OCI-LY3 (cell line): ENCODE measurements at regions not wholly inside any gene's neighbourhood (a gene's known extent, or its start where the extent isn't known, plus 50 kb on each side); places are given as distances from the start of the nearest gene placed in this dataset.

Experiments used
- H2AFZ ChIP-seq: fragments of 200-600, 300-600 bp; shearing (Covaris generic); 2 replicates; pipeline ENCODE4 v1.6.0; 2014; ENCODE audit warnings: antibody characterized with exemption, low read depth, low read length
- H3K27ac ChIP-seq: fragments of 200-600, 300-600 bp; sonication (generic); 2 replicates; pipeline ENCODE4 v1.5.1; 2014; ENCODE audit warnings: mild to moderate bottlenecking, low read length, moderate library complexity, mixed read lengths
- H3K27me3 ChIP-seq: fragments of 200-600, 300-600 bp; sonication (generic); 2 replicates; pipeline ENCODE4 v1.6.1; 2014; ENCODE audit warnings: low read depth, low read length, mixed read lengths
- H3K36me3 ChIP-seq: fragments of 200-600, 300-600 bp; sonication (generic); replicated peaks from 2 replicates; pipeline ENCODE3; 2014; ENCODE audit warnings: low read depth, low read length, mixed read lengths
- H3K4me1 ChIP-seq: fragments of 300-600, 200-600 bp; sonication (generic); 2 replicates; pipeline ENCODE4 v1.6.1; 2014; ENCODE audit warnings: low read length, mixed read lengths
- H3K4me2 ChIP-seq: fragments of 200-600, 300-600 bp; sonication (generic); 2 replicates; pipeline ENCODE4 v1.6.1; 2014; ENCODE audit warnings: low read length, mixed read lengths
- H3K4me3 ChIP-seq: fragments of 300-600, 200-600 bp; sonication (generic); 2 replicates; pipeline ENCODE4 v1.5.1; 2014; ENCODE audit warnings: antibody characterized with exemption, mild to moderate bottlenecking, low read length, moderate library complexity
- H3K79me2 ChIP-seq: fragments of 300-600, 200-600 bp; shearing (Covaris generic); 2 replicates; pipeline ENCODE4 v1.6.1; 2014; ENCODE audit warnings: mild to moderate bottlenecking, low read length, mixed read lengths
- H3K9ac ChIP-seq: fragments of 300-600, 200-600 bp; shearing (Covaris generic); 2 replicates; pipeline ENCODE4 v1.6.0; 2014; ENCODE audit warnings: mild to moderate bottlenecking, low read length, moderate library complexity
- H3K9me3 ChIP-seq: fragments of 200-600, 300-600 bp; shearing (Covaris generic); 2 replicates; pipeline ENCODE4 v1.6.1; 2014; ENCODE audit warnings: low read length, mixed read lengths; ENCODE audit not compliant: insufficient read depth
- H4K20me1 ChIP-seq: fragments of 200-600, 300-600 bp; sonication (generic); 2 replicates; pipeline ENCODE4 v1.6.1; 2016; ENCODE audit warnings: low read length, mixed read lengths; ENCODE audit not compliant: insufficient read depth
- CTCF ChIP-seq: fragments of 200-600, 300-600 bp; sonication (generic); IDR thresholded peaks from 2 replicates; pipeline ENCODE4 v1.5.1; 2014; ENCODE audit warnings: antibody characterized with exemption, low read length, low read depth
- EZH2phosphoT487 ChIP-seq: fragments of 200-600 bp; shearing (Covaris generic); IDR thresholded peaks from 2 replicates; pipeline ENCODE4 v1.6.1; 2018; ENCODE audit warnings: antibody characterized with exemption, mixed run types, low read depth

- Histone ChIP-seq H3K4me3 (no peak overlapping the region), H3K27me3 (no peaks in the 10 kb centered on the region), H3K9me3 (peaks cover 21% of the 10 kb centered on the region), H4K20me1 (no peaks in the 10 kb centered on the region), H3K9ac (no peak overlapping the region), H3K4me1 (peaks cover 9% of the 10 kb centered on the region), H3K27ac (no peak overlapping the region), H3K4me2 (no peak overlapping the region), H3K79me2 (no peaks in the 10 kb centered on the region), H3K36me3 (peaks cover 7% of the 10 kb centered on the region), H2AFZ (no peak overlapping the region)
- TF ChIP-seq CTCF: no peak
- no peak for TF ChIP-seq EZH2phosphoT487
Observed at GRCh38 chr18:39805218-39805617, 2149.8 kb upstream of the PIK3C3 start.

GRCh38 chr18:39802648-39803229, 2152.3 kb upstream of the PIK3C3 start:
- Histone ChIP-seq H3K27ac (no peak overlapping the region), H4K20me1 (no peaks in the 10 kb centered on the region), H3K4me3 (no peak overlapping the region), H3K4me1 (peaks cover 10% of the 10 kb centered on the region), H3K9ac (no peak overlapping the region), H3K27me3 (no peaks in the 10 kb centered on the region), H3K4me2 (no peak overlapping the region), H3K36me3 (peaks cover 7% of the 10 kb centered on the region), H2AFZ (no peak overlapping the region), H3K9me3 (peaks cover 21% of the 10 kb centered on the region), H3K79me2 (no peaks in the 10 kb centered on the region)
- TF ChIP-seq EZH2phosphoT487 (no peak), CTCF (no peak)

GRCh38 chr18:39801848-39802247, 2153.2 kb upstream of the PIK3C3 start:
- H3K9me3 ChIP-seq: peaks cover 21% of the 10 kb centered on the region
- H3K27ac ChIP-seq: no peak overlapping the region
- H3K4me3 ChIP-seq: no peak overlapping the region
- peaks cover 7% of the 10 kb centered on the region for H3K36me3 ChIP-seq
- H3K9ac ChIP-seq: no peak overlapping the region
- H3K79me2 ChIP-seq: no peaks in the 10 kb centered on the region
- no peak for TF ChIP-seq EZH2phosphoT487
- TF ChIP-seq CTCF: no peak
- no peaks in the 10 kb centered on the region for H4K20me1 ChIP-seq
- no peaks in the 10 kb centered on the region for H3K27me3 ChIP-seq
- H3K4me2 ChIP-seq: no peak overlapping the region
- peaks cover 10% of the 10 kb centered on the region for H3K4me1 ChIP-seq
- H2AFZ ChIP-seq: no peak overlapping the region

GRCh38 chr18:39801010-39801409, 2154.0 kb upstream of the PIK3C3 start:
- Histone ChIP-seq H3K4me1 (peaks cover 10% of the 10 kb centered on the region), H4K20me1 (no peaks in the 10 kb centered on the region), H3K79me2 (no peaks in the 10 kb centered on the region), H3K27ac (no peak overlapping the region), H3K27me3 (no peaks in the 10 kb centered on the region), H3K4me2 (no peak overlapping the region), H3K4me3 (no peak overlapping the region), H3K9me3 (peaks cover 21% of the 10 kb centered on the region), H2AFZ (no peak overlapping the region), H3K36me3 (peaks cover 7% of the 10 kb centered on the region), H3K9ac (no peak overlapping the region)
- TF ChIP-seq CTCF (no peak), EZH2phosphoT487 (no peak)
